ENCODE measurements at regions not wholly inside any gene's neighbourhood (a gene's known extent, or its start where the extent isn't known, plus 50 kb on each side); places are given as distances from the start of the nearest gene placed in this dataset.

- TF ChIP-seq EZH2 (IDR thresholded peaks at IDR 0.05; ENCODE audit: borderline replicate concordance, low read length) (no peak), CTCF (conservative IDR thresholded peaks at IDR 0.05 in 1 of 2, IDR thresholded peaks at IDR 0.05 in 1 of 2; ENCODE audit: extremely low read depth in 1 of 2, insufficient read depth in 1 of 2, low read depth in 1 of 2, low read length in 2 of 2) (peak; percentile 45 to 58)
Observed at GRCh38 chrX:115894087-115894486, 276.5 kb upstream of the AGTR2 start.

Data from mammary epithelial cell (primary cell).